ENCODE measurements at regions not wholly inside any gene's neighbourhood (a gene's known extent, or its start where the extent isn't known, plus 50 kb on each side); places are given as distances from the start of the nearest gene placed in this dataset.
A peak's percentile ranks its signal among the peaks of the same experiment; 100 is the strongest.

DNA sequence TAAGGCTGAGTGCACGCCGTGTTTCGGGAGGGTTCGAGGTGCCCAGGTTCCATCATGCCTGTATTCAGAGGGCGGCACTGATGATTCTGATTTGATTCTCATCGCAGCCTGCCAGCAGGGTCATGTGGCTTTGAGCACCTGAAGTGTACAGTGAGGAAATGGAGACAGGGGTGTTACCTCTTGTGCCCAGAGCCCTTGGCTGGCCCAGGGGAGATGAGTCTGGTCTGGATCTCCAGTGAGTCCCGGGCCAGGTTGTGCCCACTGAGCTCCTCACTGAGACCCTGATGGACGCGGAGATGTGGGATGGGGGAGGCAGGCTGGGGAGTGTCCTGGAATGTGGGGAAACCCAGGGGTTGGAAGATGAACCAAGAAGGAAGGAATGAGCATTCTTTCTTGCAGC lies 54.7 kb downstream of the GADD45G start:
- H3K36me3 Mint-ChIP-seq (ENCODE audit: unreplicated experiment) = no peaks in the 10 kb centered on the region
- H3K27ac Mint-ChIP-seq (ENCODE audit: unreplicated experiment) = no peak overlapping the region
- H3K27me3 Mint-ChIP-seq (ENCODE audit: unreplicated experiment) = peaks cover 9% of the 10 kb centered on the region
- H3K4me1 Mint-ChIP-seq (ENCODE audit: unreplicated experiment) = peaks cover 8% of the 10 kb centered on the region
- DNase-seq (ENCODE audit: extremely low spot score, unreplicated experiment) = no peak
- TF ChIP-seq, protein P1, sequence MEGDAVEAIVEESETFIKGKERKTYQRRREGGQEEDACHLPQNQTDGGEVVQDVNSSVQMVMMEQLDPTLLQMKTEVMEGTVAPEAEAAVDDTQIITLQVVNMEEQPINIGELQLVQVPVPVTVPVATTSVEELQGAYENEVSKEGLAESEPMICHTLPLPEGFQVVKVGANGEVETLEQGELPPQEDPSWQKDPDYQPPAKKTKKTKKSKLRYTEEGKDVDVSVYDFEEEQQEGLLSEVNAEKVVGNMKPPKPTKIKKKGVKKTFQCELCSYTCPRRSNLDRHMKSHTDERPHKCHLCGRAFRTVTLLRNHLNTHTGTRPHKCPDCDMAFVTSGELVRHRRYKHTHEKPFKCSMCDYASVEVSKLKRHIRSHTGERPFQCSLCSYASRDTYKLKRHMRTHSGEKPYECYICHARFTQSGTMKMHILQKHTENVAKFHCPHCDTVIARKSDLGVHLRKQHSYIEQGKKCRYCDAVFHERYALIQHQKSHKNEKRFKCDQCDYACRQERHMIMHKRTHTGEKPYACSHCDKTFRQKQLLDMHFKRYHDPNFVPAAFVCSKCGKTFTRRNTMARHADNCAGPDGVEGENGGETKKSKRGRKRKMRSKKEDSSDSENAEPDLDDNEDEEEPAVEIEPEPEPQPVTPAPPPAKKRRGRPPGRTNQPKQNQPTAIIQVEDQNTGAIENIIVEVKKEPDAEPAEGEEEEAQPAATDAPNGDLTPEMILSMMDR (IDR thresholded peaks at IDR 0.05) = no peak
- H3K9me3 Mint-ChIP-seq (ENCODE audit: unreplicated experiment) = no peaks in the 10 kb centered on the region
- H3K4me3 Mint-ChIP-seq (ENCODE audit: unreplicated experiment) = no peak overlapping the region

DNA sequence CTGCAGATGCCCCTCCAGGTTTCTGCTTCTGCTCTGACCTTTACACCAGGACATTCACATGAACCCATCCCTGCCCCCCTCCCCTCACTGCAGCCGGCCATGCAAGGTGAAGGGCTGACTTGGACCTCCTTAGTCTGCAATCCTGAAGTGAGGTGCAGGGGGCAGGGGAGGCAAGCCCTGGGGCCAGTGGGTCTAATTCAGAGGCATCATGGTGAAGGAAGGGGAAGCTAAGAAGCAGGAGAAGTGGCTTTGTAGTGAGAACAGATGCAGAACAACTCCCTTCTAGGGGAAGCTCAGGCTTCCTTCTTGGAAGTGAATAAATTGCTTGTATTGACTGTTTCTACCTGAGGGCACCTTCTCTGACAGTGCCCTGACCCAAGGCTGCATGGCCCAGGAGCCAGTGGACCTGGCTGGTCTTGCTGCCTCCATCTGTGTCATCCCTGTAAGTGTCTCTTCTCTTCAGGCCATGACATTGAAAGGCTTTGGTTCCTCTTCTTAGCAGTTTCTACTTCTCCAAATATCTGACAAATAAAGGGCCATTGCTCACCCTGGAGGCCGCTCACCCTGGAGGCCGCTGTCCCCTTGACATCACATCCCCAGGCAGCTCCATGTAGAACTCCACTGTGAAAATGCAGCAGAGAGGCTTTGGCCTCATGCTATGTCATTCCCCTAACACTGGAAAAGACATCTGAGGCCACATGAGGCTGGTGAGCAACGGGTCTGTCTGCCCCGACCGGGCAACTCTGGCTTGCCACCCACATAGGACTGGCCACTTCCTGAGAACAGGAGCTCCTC lies 55.3 kb downstream of the GADD45G start:
- TF ChIP-seq, protein P1 (IDR thresholded peaks at IDR 0.05) = no peak
- no peaks in the 10 kb centered on the region for H3K36me3 Mint-ChIP-seq (ENCODE audit: unreplicated experiment)
- H3K4me1 Mint-ChIP-seq (ENCODE audit: unreplicated experiment) = peaks cover 8% of the 10 kb centered on the region
- no peak overlapping the region for H3K4me3 Mint-ChIP-seq (ENCODE audit: unreplicated experiment)
- H3K27me3 Mint-ChIP-seq (ENCODE audit: unreplicated experiment) = peaks cover 4% of the 10 kb centered on the region
- DNase-seq (ENCODE audit: extremely low spot score, unreplicated experiment) = no peak
- H3K27ac Mint-ChIP-seq (ENCODE audit: unreplicated experiment) = no peak overlapping the region
- H3K9me3 Mint-ChIP-seq (ENCODE audit: unreplicated experiment) = no peaks in the 10 kb centered on the region

DNA sequence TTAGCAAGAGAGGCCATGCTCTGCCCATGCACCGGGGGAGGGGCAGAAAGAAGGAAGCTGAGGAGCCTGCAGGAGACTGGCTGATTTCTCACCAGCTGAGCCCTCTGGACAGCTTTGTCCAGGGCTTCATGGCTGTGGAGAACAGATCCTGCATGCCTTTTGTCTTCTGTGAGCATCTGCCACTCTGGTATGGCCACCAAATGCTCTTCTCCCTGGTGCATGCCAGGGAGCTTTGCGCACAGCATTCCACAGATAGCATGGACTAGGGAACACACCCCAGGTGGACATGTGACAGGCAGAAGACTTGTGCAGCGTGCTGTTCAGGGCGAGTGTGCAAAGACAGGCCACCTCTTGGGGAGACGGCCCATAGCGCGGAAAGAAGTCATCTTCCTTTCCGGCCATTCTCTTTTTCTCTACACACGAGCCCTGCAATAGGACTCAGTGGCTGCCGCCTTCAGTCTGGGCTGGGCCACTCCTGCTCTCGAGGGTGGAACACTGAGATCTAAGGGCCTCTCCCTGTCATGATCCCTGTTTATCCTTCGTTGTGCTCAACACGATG lies 56.7 kb downstream of the GADD45G start:
- no peak overlapping the region for H3K27ac Mint-ChIP-seq (ENCODE audit: unreplicated experiment)
- DNase-seq (ENCODE audit: extremely low spot score, unreplicated experiment) = no peak
- H3K36me3 Mint-ChIP-seq (ENCODE audit: unreplicated experiment) = no peaks in the 10 kb centered on the region
- TF ChIP-seq, protein P1 (IDR thresholded peaks at IDR 0.05) = no peak
- peaks cover 6% of the 10 kb centered on the region for H3K27me3 Mint-ChIP-seq (ENCODE audit: unreplicated experiment)
- H3K9me3 Mint-ChIP-seq (ENCODE audit: unreplicated experiment) = no peaks in the 10 kb centered on the region
- H3K4me3 Mint-ChIP-seq (ENCODE audit: unreplicated experiment) = peak overlapping the region; percentile 75
- H3K4me1 Mint-ChIP-seq (ENCODE audit: unreplicated experiment) = peaks cover 8% of the 10 kb centered on the region

DNA sequence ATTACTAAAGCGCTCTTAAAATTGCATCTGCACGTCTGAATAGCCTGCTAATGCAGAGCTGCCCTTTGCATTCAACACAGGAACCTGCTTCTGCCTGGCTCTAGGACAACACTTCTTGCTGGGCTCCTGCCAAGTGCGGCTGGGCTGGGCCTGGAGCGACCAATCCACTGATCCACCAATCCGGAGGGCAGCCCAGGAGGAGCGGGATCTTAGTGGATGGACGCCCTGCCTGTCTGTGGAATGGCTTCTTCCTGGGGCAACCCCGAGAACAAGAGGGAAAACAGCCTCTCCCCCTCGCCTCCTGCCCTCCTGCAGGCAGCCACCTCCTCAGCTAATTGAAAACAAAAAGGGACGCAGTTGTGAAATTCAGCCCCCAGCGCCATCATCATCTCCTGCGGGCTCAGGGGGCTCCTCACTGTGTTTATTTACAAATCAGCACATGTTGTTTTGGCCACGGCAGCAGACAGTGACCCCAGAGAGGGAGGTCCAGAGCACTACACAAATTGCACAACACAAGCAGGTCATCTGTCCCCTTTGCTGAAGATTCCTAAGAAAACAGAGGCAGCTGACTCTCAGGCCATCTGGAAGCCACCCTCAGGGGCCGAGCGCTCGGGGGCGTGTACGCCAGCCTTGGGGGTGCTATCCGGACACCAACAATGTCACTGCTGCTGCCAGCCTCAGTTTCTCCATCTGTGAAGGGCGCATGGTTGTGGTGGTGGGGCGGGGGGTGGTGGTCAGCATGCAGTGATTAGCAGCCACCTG lies 57.3 kb downstream of the GADD45G start:
- Mint-ChIP-seq H3K36me3 (ENCODE audit: unreplicated experiment) (no peaks in the 10 kb centered on the region), H3K4me1 (ENCODE audit: unreplicated experiment) (peaks cover 8% of the 10 kb centered on the region), H3K27ac (ENCODE audit: unreplicated experiment) (peak overlapping the region; percentile 6), H3K27me3 (ENCODE audit: unreplicated experiment) (peaks cover 5% of the 10 kb centered on the region), H3K9me3 (ENCODE audit: unreplicated experiment) (no peaks in the 10 kb centered on the region), H3K4me3 (ENCODE audit: unreplicated experiment) (peak overlapping the region; percentile 75)
- DNase-seq (ENCODE audit: extremely low spot score, unreplicated experiment) = peak; percentile 92
- TF ChIP-seq, protein P1 (IDR thresholded peaks at IDR 0.05) = no peak
